Endothelial cell of umbilical vein (primary cell): ENCODE measurements at regions not wholly inside any gene's neighbourhood (a gene's known extent, or its start where the extent isn't known, plus 50 kb on each side); places are given as distances from the start of the nearest gene placed in this dataset.

ENCODE experiments used
- BruUV-seq: library from RNA; stranded (reverse); fragments of 400-500 nt; replicated peaks from 2 replicates; lab custom pipeline; 2021; lab: Mats Ljungman, UMichigan
- CTCF ChIA-PET: fragments of 300-600, 350-600 bp; sonication (Branson Sonifier 250); formaldehyde crosslinking; loops from one replicate; lab custom pipeline; 2021; ENCODE audit warnings: antibody characterized with exemption, inconsistent platforms; lab: Charles Lee
- POLR2A ChIA-PET: fragments of 300-600, 350-600 bp; sonication (Branson Sonifier 250); formaldehyde crosslinking; loops from one replicate; lab custom pipeline; 2021; ENCODE audit warnings: antibody characterized with exemption, inconsistent platforms; lab: Charles Lee
- DNase-seq: peaks from one replicate; pipeline ENCODE4 v3.0.0-alpha.2; 2011; ENCODE audit warnings: low read depth, low spot score
- FAIRE-seq: peaks from 2 replicates; lab custom pipeline; 2011; peaks lifted over from hg19 to GRCh38; lab: Jason Lieb, UNC
- H2AFZ ChIP-seq: 2 replicates; pipeline ENCODE4 v1.6.0; 2012; ENCODE audit warnings: low read depth, low read length, control low read depth, inconsistent platforms
- H3K27ac ChIP-seq: 2 replicates; pipeline ENCODE4 v1.5.1; 2011; ENCODE audit warnings: low read depth, mild to moderate bottlenecking, control low read depth, low read length, moderate library complexity; ENCODE audit not compliant: insufficient read depth
- H3K27me3 ChIP-seq, 2 experiments: 2 replicates each; pipeline versions ENCODE4 v1.6.0 to v1.6.1; 2011; ENCODE audit warnings: low read length in 2 of 2, mixed read lengths in 1 of 2; ENCODE audit not compliant: control insufficient read depth in 2 of 2, insufficient read depth in 2 of 2
- H3K36me3 ChIP-seq, 2 experiments: 2 replicates in 1 of 2; 3 replicates in 1 of 2; pipeline ENCODE4 v1.5.1; 2011; ENCODE audit warnings: low read length in 2 of 2, mild to moderate bottlenecking in 1 of 2, moderate library complexity in 1 of 2; ENCODE audit not compliant: control insufficient read depth in 2 of 2, insufficient read depth in 2 of 2; ENCODE audit errors: extremely low read depth in 1 of 2
- H3K4me1 ChIP-seq: 3 replicates; pipeline ENCODE4 v1.5.1; 2011; ENCODE audit warnings: mild to moderate bottlenecking, low read length; ENCODE audit not compliant: control insufficient read depth, insufficient read depth; ENCODE audit errors: extremely low read depth
- H3K4me2 ChIP-seq: 2 replicates; pipeline ENCODE4 v1.6.1; 2011; ENCODE audit warnings: low read length, control low read depth, mixed read lengths; ENCODE audit not compliant: insufficient read depth
- H3K4me3 ChIP-seq, 3 experiments: fragments of 200-600 bp in 1 of 3; sonication (generic), shearing (Covaris generic) in 1 of 3; replicated peaks in 1 of 3; 2 replicates each; pipeline ENCODE4 v1.5.1; 2011 to 2016; ENCODE audit warnings: control low read depth in 3 of 3, low read length in 3 of 3, mild to moderate bottlenecking in 2 of 3, inconsistent platforms in 1 of 3, low read depth in 1 of 3, moderate library complexity in 1 of 3; ENCODE audit not compliant: insufficient read depth in 1 of 3
- H3K79me2 ChIP-seq: 2 replicates; pipeline ENCODE4 v1.6.0; 2012; ENCODE audit warnings: low read length, inconsistent platforms; ENCODE audit not compliant: control insufficient read depth, insufficient read depth
- H3K9ac ChIP-seq: replicated peaks from 2 replicates; pipeline ENCODE3; 2011; ENCODE audit warnings: low read length, control low read depth; ENCODE audit not compliant: insufficient read depth; ENCODE audit errors: extremely low read depth
- H3K9me1 ChIP-seq: replicated peaks from 3 replicates; pipeline ENCODE4 v1.6.0; 2011; ENCODE audit warnings: mild to moderate bottlenecking, low read length; ENCODE audit not compliant: control insufficient read depth, insufficient read depth; ENCODE audit errors: extremely low read depth
- H3K9me3 ChIP-seq: replicated peaks from 2 replicates; pipeline ENCODE4 v1.5.1; 2012; ENCODE audit warnings: low read length, inconsistent platforms; ENCODE audit not compliant: control insufficient read depth, insufficient read depth
- H4K20me1 ChIP-seq: replicated peaks from 2 replicates; pipeline ENCODE3; 2011; ENCODE audit warnings: mild to moderate bottlenecking, low read length; ENCODE audit not compliant: control insufficient read depth, insufficient read depth; ENCODE audit errors: extremely low read depth
- CTCF ChIP-seq, 2 donors: IDR thresholded peaks; 1 replicate in 1 of 2; 2 replicates in 1 of 2; pipeline ENCODE4 v1.5.1; 2011; ENCODE audit warnings: low read length in 2 of 2, mild to moderate bottlenecking in 2 of 2, moderate library complexity in 2 of 2, control low read depth in 1 of 2, inconsistent platforms in 1 of 2, low read depth in 1 of 2; ENCODE audit not compliant: insufficient read depth in 1 of 2; ENCODE audit errors: extremely low read depth in 1 of 2
- EZH2 ChIP-seq: IDR thresholded peaks from 2 replicates; pipeline ENCODE4 v1.6.1; 2012; ENCODE audit warnings: borderline replicate concordance, low read depth, mild to moderate bottlenecking, moderate library complexity, low read length, inconsistent platforms; ENCODE audit not compliant: severe bottlenecking
- FOS ChIP-seq: IDR thresholded peaks from 2 replicates; pipeline ENCODE4 v1.6.1; 2011; ENCODE audit warnings: mild to moderate bottlenecking, low read length, moderate library complexity, borderline replicate concordance; ENCODE audit not compliant: insufficient read depth
- GATA2 ChIP-seq: IDR thresholded peaks from 2 replicates; pipeline ENCODE4 v1.7.0; 2011; ENCODE audit warnings: low read depth, mild to moderate bottlenecking, moderate library complexity, mixed read lengths, low read length; ENCODE audit not compliant: insufficient read length, insufficient read depth
- JUN ChIP-seq: IDR thresholded peaks from 2 replicates; pipeline ENCODE4 v1.6.1; 2011; ENCODE audit warnings: borderline replicate concordance, low read depth; ENCODE audit not compliant: insufficient read length, insufficient read depth
- MAX ChIP-seq: IDR thresholded peaks from 2 replicates; pipeline ENCODE4 v1.6.1; 2011; ENCODE audit not compliant: insufficient read depth, insufficient read length
- MYC ChIP-seq: IDR thresholded peaks from one replicate; pipeline ENCODE4 v1.6.1; 2011; ENCODE audit warnings: mild to moderate bottlenecking, low read depth, low read length
- POLR2A ChIP-seq: IDR thresholded peaks from 2 replicates; pipeline ENCODE4 v1.6.1; 2012; ENCODE audit warnings: low read depth, mild to moderate bottlenecking, control low read depth, low read length
- POLR2AphosphoS5 ChIP-seq: IDR thresholded peaks from 2 replicates; pipeline ENCODE4 v1.6.1; 2012; ENCODE audit warnings: low read depth, mild to moderate bottlenecking, control low read depth, low read length, moderate library complexity; ENCODE audit not compliant: insufficient read depth
- dilution Hi-C: fragments of 300-500 bp; cut with MboI; formaldehyde crosslinking; loops from one replicate; pipeline ENCODE4 v1.15.0; 2019; ENCODE audit warnings: low sequenced_read_pairs; ENCODE audit not compliant: extremely low pct_ligation_motif_present
- intact Hi-C: fragments of 100-400 bp; cut with micrococcal nuclease; formaldehyde crosslinking; loops from one replicate; pipeline ENCODE4 v1.10.0; 2022

- ChIA-PET CTCF (no interaction called here), POLR2A (no interaction called here)
- DNase-seq (no peak), FAIRE-seq (no peak)
- H3K9me1 ChIP-seq = no peaks in the 10 kb centered on the region
- no peaks in the 10 kb centered on the region for H3K9me3 ChIP-seq
- no peak overlapping the region for H3K27ac ChIP-seq
- H3K4me1 ChIP-seq = no peaks in the 10 kb centered on the region
- dilution Hi-C loops = no loop called here
- H3K27me3 ChIP-seq = no peaks in the 10 kb centered on the region
- no peaks in the 10 kb centered on the region for H4K20me1 ChIP-seq
- no peaks in the 10 kb centered on the region for H3K79me2 ChIP-seq
- intact Hi-C loops = no loop called here
- no TSS peak for BruUV-seq
- H3K9ac ChIP-seq = no peak overlapping the region
- H2AFZ ChIP-seq = no peak overlapping the region
- no peak overlapping the region for H3K4me3 ChIP-seq
- no peak overlapping the region for H3K4me2 ChIP-seq
- TF ChIP-seq GATA2 = no peak
- TF ChIP-seq EZH2 = no peak
- TF ChIP-seq POLR2AphosphoS5 = no peak
- no peak for TF ChIP-seq FOS
- TF ChIP-seq JUN = no peak
- TF ChIP-seq POLR2A = no peak
- no peak for TF ChIP-seq MAX
- no peak for TF ChIP-seq CTCF (IDR thresholded peaks at IDR 0.05; ENCODE audit: extremely low read depth in 1 of 2, insufficient read depth in 1 of 2, low read depth in 1 of 2, low read length in 2 of 2)
- TF ChIP-seq MYC = no peak
- no peaks in the 10 kb centered on the region for H3K36me3 ChIP-seq
Measured at GRCh38 chr13:67330149-67330548, 100.0 kb upstream of the PCDH9 start.
